ENCODE measurements at regions not wholly inside any gene's neighbourhood (a gene's known extent, or its start where the extent isn't known, plus 50 kb on each side); places are given as distances from the start of the nearest gene placed in this dataset.
"Not testable (repeated sequence)": the region's sequence is repeated elsewhere in the genome, so short reads cannot be mapped to it uniquely, and the experiment has no call there.

DNA sequence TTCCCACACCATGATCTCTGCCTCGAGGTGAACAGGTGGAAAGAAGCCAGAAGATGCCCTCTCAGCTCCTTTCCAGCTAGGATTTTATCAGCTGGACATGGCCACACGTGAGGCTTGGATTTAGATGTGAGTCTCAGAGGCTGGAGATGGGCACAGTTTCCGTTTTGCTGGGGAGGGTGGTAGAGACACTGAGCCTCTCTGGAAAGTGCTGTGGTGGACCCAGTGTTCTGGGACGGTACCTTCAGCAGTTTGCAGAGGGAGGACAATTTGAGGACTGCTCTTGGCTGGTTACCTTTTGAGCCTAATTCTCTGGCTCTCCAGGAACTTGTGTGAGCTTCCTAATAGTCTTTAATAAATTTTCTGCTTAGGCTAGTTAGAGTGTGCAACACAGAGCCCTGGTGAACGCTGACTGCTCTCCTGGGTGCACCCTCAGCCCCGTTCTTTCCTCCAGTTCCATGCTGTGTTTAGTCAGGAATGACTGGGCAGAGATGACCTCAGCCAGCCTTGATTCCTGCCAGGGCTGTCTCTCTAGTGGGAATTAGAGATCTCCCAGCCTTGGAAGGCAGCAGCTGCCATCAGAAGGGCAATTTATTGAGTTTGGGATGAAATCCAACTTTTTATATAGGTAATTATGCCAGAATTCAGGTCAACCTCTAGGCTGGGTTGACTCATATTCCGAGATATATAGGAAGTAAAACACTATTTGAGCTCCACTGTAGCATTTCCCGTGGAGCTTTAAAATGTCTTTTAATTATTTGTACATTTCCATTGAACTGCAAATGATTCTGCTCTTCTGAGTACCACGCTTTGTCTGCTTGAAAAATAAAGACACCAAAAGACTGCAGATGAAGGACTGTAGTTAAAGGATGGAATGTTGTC, 103.9 kb downstream of the GATA3 start:
- DNase-seq (no peak), ATAC-seq (no peak)
- H3K27ac Mint-ChIP-seq, result no peak overlapping the region
- H3K9me3 Mint-ChIP-seq, result no peaks in the 10 kb centered on the region
- H3K4me1 Mint-ChIP-seq, result peaks cover 0 to 6% of the 10 kb centered on the region in 2 donors
- H3K4me1 ChIP-seq (ENCODE audit: control insufficient read depth, insufficient read depth, low read length), result no peaks in the 10 kb centered on the region
- intact Hi-C loops (cut with micrococcal nuclease), result no loop called here
- no peaks in the 10 kb centered on the region for H3K36me3 ChIP-seq (ENCODE audit: control insufficient read depth, insufficient read depth, low read length)
- peaks cover 8% of the 10 kb centered on the region in 2 donors for H3K27me3 Mint-ChIP-seq (ENCODE audit: low read depth in 2 of 2)
- no peak overlapping the region for H3K27ac ChIP-seq (ENCODE audit: low read length)
- H3K27me3 ChIP-seq (ENCODE audit: control insufficient read depth, insufficient read depth, low read length), result no peaks in the 10 kb centered on the region
- H3K36me3 Mint-ChIP-seq, result no peaks in the 10 kb centered on the region
- no peaks in the 10 kb centered on the region for H3K9me3 ChIP-seq (ENCODE audit: control insufficient read depth, insufficient read depth, low read length)
- no peak overlapping the region for H3K4me3 ChIP-seq (ENCODE audit: low read length)
- 78% methylated on average over 8 of the region's 9 CpGs for WGBS (ENCODE audit: insufficient coverage)
- H3K4me3 Mint-ChIP-seq, result no peak overlapping the region
- TF ChIP-seq, protein P1, sequence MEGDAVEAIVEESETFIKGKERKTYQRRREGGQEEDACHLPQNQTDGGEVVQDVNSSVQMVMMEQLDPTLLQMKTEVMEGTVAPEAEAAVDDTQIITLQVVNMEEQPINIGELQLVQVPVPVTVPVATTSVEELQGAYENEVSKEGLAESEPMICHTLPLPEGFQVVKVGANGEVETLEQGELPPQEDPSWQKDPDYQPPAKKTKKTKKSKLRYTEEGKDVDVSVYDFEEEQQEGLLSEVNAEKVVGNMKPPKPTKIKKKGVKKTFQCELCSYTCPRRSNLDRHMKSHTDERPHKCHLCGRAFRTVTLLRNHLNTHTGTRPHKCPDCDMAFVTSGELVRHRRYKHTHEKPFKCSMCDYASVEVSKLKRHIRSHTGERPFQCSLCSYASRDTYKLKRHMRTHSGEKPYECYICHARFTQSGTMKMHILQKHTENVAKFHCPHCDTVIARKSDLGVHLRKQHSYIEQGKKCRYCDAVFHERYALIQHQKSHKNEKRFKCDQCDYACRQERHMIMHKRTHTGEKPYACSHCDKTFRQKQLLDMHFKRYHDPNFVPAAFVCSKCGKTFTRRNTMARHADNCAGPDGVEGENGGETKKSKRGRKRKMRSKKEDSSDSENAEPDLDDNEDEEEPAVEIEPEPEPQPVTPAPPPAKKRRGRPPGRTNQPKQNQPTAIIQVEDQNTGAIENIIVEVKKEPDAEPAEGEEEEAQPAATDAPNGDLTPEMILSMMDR (IDR thresholded peaks at IDR 0.05), result no peak

- no peak overlapping the region for H3K4me3 ChIP-seq (ENCODE audit: low read length)
- DNase-seq (no peak), ATAC-seq (no peak)
- intact Hi-C loops (cut with micrococcal nuclease), result no loop called here
- H3K27ac Mint-ChIP-seq, result no peak overlapping the region
- no peaks in the 10 kb centered on the region for H3K9me3 ChIP-seq (ENCODE audit: control insufficient read depth, insufficient read depth, low read length)
- H3K27me3 ChIP-seq (ENCODE audit: control insufficient read depth, insufficient read depth, low read length), result no peaks in the 10 kb centered on the region
- 94% methylated on average over 9 of the region's 9 CpGs for WGBS (ENCODE audit: insufficient coverage)
- no peaks in the 10 kb centered on the region for H3K36me3 Mint-ChIP-seq
- H3K27ac ChIP-seq (ENCODE audit: low read length), result no peak overlapping the region
- peaks cover 0 to 6% of the 10 kb centered on the region in 2 donors for H3K4me1 Mint-ChIP-seq
- H3K4me1 ChIP-seq (ENCODE audit: control insufficient read depth, insufficient read depth, low read length), result no peaks in the 10 kb centered on the region
- no peak overlapping the region for H3K4me3 Mint-ChIP-seq
- peaks cover 8% of the 10 kb centered on the region in 2 donors for H3K27me3 Mint-ChIP-seq (ENCODE audit: low read depth in 2 of 2)
- TF ChIP-seq, protein P1 (IDR thresholded peaks at IDR 0.05), result no peak
- no peaks in the 10 kb centered on the region for H3K36me3 ChIP-seq (ENCODE audit: control insufficient read depth, insufficient read depth, low read length)
- no peaks in the 10 kb centered on the region for H3K9me3 Mint-ChIP-seq
Observed at GRCh38 chr10:8159341-8160165, 105.1 kb downstream of the GATA3 start.

GRCh38 chr10:8163824-8164223, 109.3 kb downstream of the GATA3 start:
- TF ChIP-seq, protein P1 (IDR thresholded peaks at IDR 0.05), result no peak
- DNase-seq (no peak), ATAC-seq (no peak)
- no peaks in the 10 kb centered on the region for H3K4me1 ChIP-seq (ENCODE audit: control insufficient read depth, insufficient read depth, low read length)
- H3K4me3 ChIP-seq (ENCODE audit: low read length), result no peak overlapping the region
- peaks cover 3 to 9% of the 10 kb centered on the region in 2 donors for H3K9me3 Mint-ChIP-seq
- intact Hi-C loops (cut with micrococcal nuclease), result no loop called here
- H3K27ac ChIP-seq (ENCODE audit: low read length), result no peak overlapping the region
- no peaks in the 10 kb centered on the region for H3K36me3 ChIP-seq (ENCODE audit: control insufficient read depth, insufficient read depth, low read length)
- WGBS (ENCODE audit: insufficient coverage), result 92% methylated on average over 2 of the region's 2 CpGs
- H3K9me3 ChIP-seq (ENCODE audit: control insufficient read depth, insufficient read depth, low read length), result no peaks in the 10 kb centered on the region
- peaks cover 0 to 6% of the 10 kb centered on the region in 2 donors for H3K4me1 Mint-ChIP-seq
- no peaks in the 10 kb centered on the region for H3K27me3 ChIP-seq (ENCODE audit: control insufficient read depth, insufficient read depth, low read length)
- peaks cover 14% of the 10 kb centered on the region for H3K36me3 Mint-ChIP-seq
- H3K27ac Mint-ChIP-seq, result no peak overlapping the region
- H3K27me3 Mint-ChIP-seq (ENCODE audit: low read depth in 2 of 2), result peaks cover 8% of the 10 kb centered on the region in 2 donors
- H3K4me3 Mint-ChIP-seq, result no peak overlapping the region

DNA sequence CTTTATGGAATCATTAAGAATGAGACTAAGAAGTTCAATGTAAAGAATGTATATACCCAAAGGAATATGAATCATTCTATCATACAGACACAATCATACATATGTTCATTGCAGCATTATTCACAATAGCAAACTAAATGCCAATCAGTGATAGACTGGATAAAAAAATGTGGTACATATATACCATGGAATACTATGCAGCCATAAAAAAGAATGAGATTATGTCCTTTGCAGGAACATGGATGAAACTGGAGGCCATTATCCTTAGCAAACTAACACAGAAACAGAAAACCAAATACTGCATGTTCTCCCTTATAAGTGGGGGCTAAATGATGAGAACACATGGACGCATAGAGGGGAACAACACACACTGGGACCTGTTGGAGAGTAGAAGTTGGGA, 110.2 kb downstream of the GATA3 start:
- H3K27me3 Mint-ChIP-seq (ENCODE audit: low read depth in 2 of 2); H3K4me3 Mint-ChIP-seq; H3K27me3 ChIP-seq (ENCODE audit: control insufficient read depth, insufficient read depth, low read length); intact Hi-C loops (cut with micrococcal nuclease); H3K9me3 ChIP-seq (ENCODE audit: control insufficient read depth, insufficient read depth, low read length); H3K36me3 ChIP-seq (ENCODE audit: control insufficient read depth, insufficient read depth, low read length); H3K4me3 ChIP-seq (ENCODE audit: low read length); ATAC-seq; H3K27ac ChIP-seq (ENCODE audit: low read length); H3K27ac Mint-ChIP-seq; H3K4me1 Mint-ChIP-seq; DNase-seq; H3K4me1 ChIP-seq (ENCODE audit: control insufficient read depth, insufficient read depth, low read length): not testable (repeated sequence)
- 100% methylated on average over 1 of the region's 1 CpG for WGBS (ENCODE audit: insufficient coverage)
- Mint-ChIP-seq H3K36me3 (peaks cover 23% of the 10 kb centered on the region), H3K9me3 (peaks cover 9 to 16% of the 10 kb centered on the region in 2 donors)
